ENCODE measurements at regions not wholly inside any gene's neighbourhood (a gene's known extent, or its start where the extent isn't known, plus 50 kb on each side); places are given as distances from the start of the nearest gene placed in this dataset.
"Not testable (repeated sequence)": the region's sequence is repeated elsewhere in the genome, so short reads cannot be mapped to it uniquely, and the experiment has no call there.

DNA sequence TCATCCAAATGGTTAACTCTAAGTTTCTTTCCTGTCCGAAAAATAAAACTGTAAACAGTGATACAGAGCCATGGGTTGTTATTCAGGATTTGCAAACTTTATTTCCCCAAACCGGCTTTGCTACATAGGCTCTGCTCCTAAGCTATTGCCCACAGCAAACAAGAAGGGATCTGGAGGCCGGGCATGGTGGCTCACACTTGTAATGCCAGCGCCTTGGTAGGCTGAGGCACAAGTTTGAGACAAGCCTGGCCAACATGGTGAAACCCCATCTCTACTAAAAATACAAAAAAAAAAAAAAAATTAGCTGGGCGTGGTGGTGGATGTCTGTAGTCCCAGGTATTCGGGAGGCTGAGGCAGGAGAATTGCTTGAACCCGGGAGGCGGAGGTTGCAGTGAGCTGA is 60.6 kb upstream of the PMEPA1 start:
- intact Hi-C loops (cut with DNase I); DNase-seq (ENCODE audit: low spot score): not testable (repeated sequence)

DNA sequence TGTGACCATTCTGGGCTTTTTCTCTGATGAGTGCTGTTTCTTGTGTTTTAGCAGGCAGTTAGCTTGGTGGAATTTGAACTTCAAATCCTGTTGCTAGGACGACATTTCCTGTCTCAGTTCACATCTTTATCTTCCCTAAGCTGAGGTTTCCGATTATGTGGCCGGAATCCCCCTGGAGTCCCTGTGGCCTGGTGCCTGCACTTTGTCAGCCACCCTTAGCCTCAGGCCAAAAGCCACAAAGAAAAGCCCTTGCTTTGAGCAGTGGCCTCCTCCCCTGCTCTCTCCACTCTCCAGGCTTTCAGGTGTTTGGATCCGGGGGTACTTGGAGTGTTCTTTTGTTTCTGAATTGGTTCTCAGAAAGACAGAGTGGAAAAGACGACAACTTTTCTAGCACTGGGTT is 59.9 kb upstream of the PMEPA1 start:
- intact Hi-C loops (cut with DNase I): no loop called here
- no peak for DNase-seq (ENCODE audit: low spot score)

DNA sequence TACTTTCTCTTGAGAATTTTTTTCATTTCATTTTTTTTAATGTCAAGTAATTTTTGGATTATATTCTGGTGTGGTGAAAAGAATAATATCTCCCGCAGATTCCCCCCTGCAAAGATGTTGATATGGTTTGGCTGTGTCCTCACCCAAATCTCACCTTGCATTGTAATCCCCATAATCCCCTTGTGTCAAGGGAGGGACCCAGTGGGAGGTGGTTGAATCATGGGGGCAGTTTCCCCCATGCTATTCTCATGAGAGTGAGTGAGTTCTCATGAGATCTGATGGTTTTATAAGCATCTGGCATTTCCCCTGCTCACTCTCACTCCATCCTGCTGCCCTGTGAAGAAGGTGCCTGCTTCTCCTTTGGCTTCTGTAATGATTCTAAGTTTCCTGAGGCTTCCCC is 58.7 kb upstream of the PMEPA1 start:
- no peak for DNase-seq (ENCODE audit: low spot score)
- intact Hi-C loops (cut with DNase I): no loop called here

DNA sequence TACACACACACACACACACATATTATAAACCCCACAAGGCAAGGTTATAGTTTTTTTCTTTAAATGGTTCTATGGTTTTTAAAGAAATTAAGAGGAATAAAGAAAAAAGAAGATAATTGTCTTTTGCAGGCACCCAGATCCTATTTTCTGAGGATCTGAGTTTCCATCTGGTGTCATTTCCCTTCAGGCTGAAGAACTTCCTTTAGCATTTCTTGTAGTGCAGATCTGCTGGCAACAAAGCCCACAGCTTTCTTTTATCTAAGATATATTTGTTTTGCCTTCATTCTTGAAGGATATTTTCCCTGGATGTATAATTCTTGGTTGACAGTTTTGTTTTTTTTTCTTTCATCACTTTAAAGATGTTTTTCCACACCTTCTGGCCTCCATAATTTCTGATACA is 57.6 kb upstream of the PMEPA1 start:
- intact Hi-C loops (cut with DNase I): no loop called here
- no peak for DNase-seq (ENCODE audit: low spot score)

DNA sequence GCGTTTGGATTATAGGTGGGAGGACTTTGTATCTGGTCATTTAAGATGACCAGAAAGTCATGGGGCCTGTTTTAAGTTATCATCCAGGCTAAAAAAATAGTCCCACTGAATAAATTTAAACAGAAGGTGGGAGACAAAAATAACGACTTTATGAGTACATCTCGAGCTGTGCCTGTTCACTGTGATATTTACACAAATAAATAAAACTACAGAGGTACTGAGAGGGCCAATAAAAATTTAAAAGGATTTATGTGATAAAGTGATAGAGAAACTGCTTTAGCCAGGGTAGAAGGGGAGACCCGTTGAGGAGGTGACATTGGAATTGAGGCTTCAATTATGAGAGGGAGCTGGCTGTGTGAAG is 53.4 kb upstream of the PMEPA1 start:
- intact Hi-C loops (cut with DNase I): no loop called here
- DNase-seq (ENCODE audit: low spot score): no peak

DNA sequence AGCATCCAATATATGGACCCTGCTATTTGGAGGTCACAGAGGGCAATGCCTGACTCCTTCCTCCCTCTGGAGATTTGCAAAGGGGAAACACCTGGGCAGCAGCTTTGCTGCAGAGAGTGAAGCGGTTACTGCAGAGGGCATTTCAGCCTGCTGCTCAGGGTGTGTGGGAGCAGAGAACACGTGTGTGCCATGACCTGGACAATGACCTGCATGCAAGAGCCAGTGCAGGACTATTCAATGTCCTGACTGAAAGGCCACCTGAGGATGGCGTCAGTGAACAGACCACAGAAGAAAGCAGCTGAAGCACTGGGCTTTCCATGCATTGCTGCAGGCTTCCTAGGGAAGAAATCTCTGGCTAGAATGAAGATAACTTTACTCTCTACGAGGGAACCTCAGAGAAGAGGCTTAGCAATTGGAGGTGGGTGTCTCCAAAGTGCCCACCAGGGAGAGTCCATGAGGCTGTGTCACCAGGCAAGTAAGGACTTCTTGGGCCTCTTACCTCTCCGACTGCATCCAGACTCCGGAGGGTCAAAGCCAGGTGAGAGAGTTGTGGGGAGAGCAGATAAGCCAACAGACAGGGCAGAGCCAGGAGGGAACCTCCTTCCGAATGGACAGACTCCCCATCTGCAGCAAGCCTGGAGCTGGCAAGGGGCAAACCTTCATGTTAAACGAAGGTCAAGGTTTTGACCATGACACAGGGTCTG is 52.9 kb upstream of the PMEPA1 start:
- DNase-seq (ENCODE audit: low spot score): no peak
- intact Hi-C loops (cut with DNase I): no loop called here

DNA sequence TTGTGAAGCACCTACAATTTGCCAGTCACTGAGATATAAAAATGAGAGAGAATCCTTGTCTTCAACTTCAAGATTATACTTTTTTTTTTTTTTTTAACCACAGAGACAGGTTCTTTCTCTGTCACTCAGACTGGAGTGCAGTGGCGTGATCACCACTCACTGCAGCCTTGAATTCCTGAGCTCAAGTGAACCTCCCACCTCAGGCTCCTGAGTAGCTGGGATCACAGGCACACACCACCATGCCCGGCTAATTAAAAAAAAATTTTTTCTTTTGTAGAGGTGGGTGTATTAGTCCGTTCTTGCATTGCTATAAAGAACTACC is 51.6 kb upstream of the PMEPA1 start:
- intact Hi-C loops (cut with DNase I): no loop called here
- no peak for DNase-seq (ENCODE audit: low spot score)

DNA sequence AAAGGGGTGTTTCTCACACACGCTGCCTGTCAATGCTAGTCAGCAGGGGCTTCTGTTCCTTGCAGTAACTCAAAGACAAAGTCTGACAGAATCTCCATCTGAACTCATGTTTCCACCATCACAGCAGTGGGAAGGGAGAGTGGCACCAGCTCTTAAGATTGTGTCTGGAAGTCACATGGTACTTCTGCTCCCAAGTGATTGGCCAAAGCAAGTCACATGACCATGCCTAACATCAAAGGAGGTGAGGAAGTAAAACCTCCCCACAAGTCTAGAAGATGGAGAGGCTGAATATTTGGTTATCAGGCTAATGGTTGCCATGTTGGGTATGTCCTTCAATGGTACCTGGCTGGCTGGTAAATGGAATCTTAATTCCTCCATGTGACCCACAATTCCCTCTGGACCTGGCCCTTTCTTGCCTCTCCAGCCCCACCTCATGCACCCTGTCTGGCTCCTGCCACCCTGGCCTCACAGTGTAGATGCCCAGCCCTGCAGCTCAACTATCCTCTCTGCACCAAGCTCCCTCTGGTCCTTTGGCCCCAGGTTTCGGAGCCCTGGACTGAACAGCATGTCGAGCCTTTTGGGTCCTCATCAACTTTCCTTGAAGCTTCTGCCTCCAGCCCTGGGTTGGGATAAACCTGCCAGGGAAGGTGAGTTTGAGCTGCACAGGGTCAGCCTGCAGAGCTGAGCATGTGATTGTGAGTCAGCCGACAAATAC is 51.0 kb upstream of the PMEPA1 start:
- intact Hi-C loops (cut with DNase I): no loop called here
- no peak for DNase-seq (ENCODE audit: low spot score)

DNA sequence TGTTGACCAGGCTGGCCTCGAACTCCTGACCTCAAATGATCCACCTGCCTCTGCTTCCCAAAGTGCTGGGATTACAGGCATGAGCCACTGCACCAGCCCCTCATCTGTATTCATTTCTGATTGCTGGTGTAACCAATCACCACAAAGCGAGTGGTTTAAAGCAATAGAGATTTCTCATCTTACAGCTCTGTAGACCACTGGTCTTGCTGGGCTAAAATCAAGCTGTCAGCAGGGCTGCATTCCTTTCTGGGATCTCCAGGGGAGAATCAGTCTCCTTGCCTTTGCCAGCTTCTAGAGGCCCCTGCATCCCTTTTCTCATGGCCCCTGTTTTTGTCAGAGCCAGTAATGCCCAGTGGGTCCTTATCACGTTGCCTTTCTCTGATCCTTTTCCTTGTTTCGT is 49.9 kb upstream of the PMEPA1 start:
- intact Hi-C loops (cut with DNase I): no loop called here
- no peak for DNase-seq (ENCODE audit: low spot score)

Small RNA genes lying in the stretch of these regions (microRNA-seq; reads per million reads assigned to microRNA genes)
- 0 to 0.97 reads per million in 2 donors for gene MIR4532 (ENCODE audit: borderline microRNAs expressed in 2 of 2)

Measured in posterior vena cava (tissue), 2 donors.